GM12891 (cell line): ENCODE measurements at regions not wholly inside any gene's neighbourhood (a gene's known extent, or its start where the extent isn't known, plus 50 kb on each side); places are given as distances from the start of the nearest gene placed in this dataset.

Experiments used
- POLR2A ChIP-seq: IDR thresholded peaks from 2 replicates; pipeline ENCODE4 v1.6.1; 2011; ENCODE audit warnings: low read depth, low read length, control low read depth
- TAF1 ChIP-seq: IDR thresholded peaks from 2 replicates; pipeline ENCODE4 v1.6.1; 2011; ENCODE audit warnings: low read depth, low read length, control low read depth

DNA sequence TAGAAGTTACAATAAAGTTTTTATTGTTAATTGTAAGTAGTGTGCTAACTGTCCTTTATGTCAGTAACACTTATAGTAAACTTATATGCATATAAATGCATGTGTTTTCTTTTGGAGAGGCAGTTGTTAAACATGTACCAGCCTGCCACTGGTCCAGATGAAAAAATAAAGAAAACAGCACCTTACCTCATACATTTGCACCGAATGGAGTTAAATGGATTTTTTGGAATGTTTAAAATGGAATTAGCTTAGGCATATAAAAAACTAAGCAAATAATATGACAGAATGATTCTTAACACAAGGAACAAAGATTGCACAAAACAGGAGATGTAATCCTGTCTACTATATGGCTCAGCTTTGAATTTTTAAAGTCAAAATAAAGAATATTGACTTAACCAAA lies 50.2 kb upstream of the ALDH1A3 start:
- TF ChIP-seq TAF1, result no peak
- TF ChIP-seq POLR2A, result no peak
